ENCODE measurements at regions not wholly inside any gene's neighbourhood (a gene's known extent, or its start where the extent isn't known, plus 50 kb on each side); places are given as distances from the start of the nearest gene placed in this dataset.

DNA sequence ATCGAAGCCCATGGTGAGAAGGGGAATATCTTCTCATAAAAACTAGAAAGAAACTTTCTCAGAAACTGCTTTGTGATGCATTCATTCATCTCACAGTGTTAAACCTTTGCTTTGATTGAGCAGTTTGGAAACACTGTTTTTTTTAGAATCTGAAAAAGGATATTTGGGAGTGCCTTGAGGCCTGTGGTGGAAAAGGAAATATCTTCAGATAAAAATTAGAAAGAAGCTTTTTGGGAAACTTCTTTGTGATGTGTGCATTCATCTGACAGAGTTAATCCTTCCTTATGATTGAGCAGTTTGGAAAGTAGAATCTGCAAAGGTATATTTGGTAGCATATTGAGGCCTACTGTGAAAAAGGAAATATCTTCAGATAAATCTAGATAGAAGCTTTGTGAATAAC is 1594.9 kb downstream of the UQCRFS1 start:
- Histone ChIP-seq H3F3A (ENCODE audit: insufficient read depth, low read depth) (no peaks in the 10 kb centered on the region), H3K27me3 (ENCODE audit: insufficient read depth, low read depth) (no peaks in the 10 kb centered on the region), H3K4me3 (no peak overlapping the region), H3K27ac (no peak overlapping the region), H3K36me3 (ENCODE audit: low read depth) (no peaks in the 10 kb centered on the region), H3K79me2 (ENCODE audit: low read depth) (no peaks in the 10 kb centered on the region), H2AFZ (no peak overlapping the region), H3K9me2 (ENCODE audit: insufficient read depth) (no peaks in the 10 kb centered on the region), H4K20me1 (ENCODE audit: insufficient read depth) (no peaks in the 10 kb centered on the region), H3K9me3 (ENCODE audit: insufficient read depth, low read depth) (peaks cover 9% of the 10 kb centered on the region; the same call in 1 of the 2 replicates), H3K4me1 (replicated peaks; ENCODE audit: insufficient read depth) (no peaks in the 10 kb centered on the region), H3K4me2 (no peak overlapping the region)
- POLR2A ChIA-PET (ENCODE audit: unreplicated experiment): no interaction called here
- intact Hi-C loops (cut with micrococcal nuclease; ENCODE audit: unreplicated experiment): no loop called here
- DNase-seq: no peak
- BruUV-seq (replicated peaks): no TSS peak
- CTCF ChIA-PET: no interaction called here
- TF ChIP-seq EZH2 (IDR thresholded peaks at IDR 0.05; ENCODE audit: low read depth): no peak
- TF ChIP-seq, protein P1, sequence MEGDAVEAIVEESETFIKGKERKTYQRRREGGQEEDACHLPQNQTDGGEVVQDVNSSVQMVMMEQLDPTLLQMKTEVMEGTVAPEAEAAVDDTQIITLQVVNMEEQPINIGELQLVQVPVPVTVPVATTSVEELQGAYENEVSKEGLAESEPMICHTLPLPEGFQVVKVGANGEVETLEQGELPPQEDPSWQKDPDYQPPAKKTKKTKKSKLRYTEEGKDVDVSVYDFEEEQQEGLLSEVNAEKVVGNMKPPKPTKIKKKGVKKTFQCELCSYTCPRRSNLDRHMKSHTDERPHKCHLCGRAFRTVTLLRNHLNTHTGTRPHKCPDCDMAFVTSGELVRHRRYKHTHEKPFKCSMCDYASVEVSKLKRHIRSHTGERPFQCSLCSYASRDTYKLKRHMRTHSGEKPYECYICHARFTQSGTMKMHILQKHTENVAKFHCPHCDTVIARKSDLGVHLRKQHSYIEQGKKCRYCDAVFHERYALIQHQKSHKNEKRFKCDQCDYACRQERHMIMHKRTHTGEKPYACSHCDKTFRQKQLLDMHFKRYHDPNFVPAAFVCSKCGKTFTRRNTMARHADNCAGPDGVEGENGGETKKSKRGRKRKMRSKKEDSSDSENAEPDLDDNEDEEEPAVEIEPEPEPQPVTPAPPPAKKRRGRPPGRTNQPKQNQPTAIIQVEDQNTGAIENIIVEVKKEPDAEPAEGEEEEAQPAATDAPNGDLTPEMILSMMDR (conservative IDR thresholded peaks at IDR 0.05): no peak

DNA sequence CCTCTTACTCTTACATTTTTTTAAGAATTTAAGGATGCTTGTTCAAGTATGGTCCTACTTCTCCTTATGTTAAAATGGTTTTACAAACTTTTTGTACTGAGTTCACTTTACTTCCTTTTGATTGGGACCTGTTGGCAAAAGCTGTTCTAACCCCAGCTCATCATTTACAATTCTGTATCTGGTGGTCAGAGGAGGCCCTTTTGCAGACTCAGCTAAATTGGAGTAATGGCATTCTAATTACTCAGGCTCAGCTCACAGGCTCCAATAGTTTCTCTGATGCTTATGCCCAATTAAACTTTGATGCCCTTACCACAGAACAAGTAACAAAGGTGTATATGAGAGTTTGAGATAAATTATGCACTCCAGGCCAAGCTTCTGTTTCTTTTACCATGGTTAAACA is 1632.0 kb downstream of the UQCRFS1 start:
- Histone ChIP-seq H3F3A (ENCODE audit: insufficient read depth, low read depth) (no peaks in the 10 kb centered on the region), H3K79me2 (ENCODE audit: low read depth) (no peaks in the 10 kb centered on the region), H4K20me1 (ENCODE audit: insufficient read depth) (no peaks in the 10 kb centered on the region), H3K9me2 (ENCODE audit: insufficient read depth) (no peaks in the 10 kb centered on the region), H3K4me2 (no peak overlapping the region), H3K36me3 (ENCODE audit: low read depth) (no peaks in the 10 kb centered on the region), H3K4me3 (no peak overlapping the region), H3K4me1 (replicated peaks; ENCODE audit: insufficient read depth) (no peaks in the 10 kb centered on the region), H3K27me3 (ENCODE audit: insufficient read depth, low read depth) (no peaks in the 10 kb centered on the region), H3K27ac (no peak overlapping the region), H3K9me3 (ENCODE audit: insufficient read depth, low read depth) (no peaks in the 10 kb centered on the region; the same call in 1 of the 2 replicates), H2AFZ (no peak overlapping the region)
- ChIA-PET CTCF (no interaction called here), POLR2A (ENCODE audit: unreplicated experiment) (no interaction called here)
- no TSS peak for BruUV-seq (replicated peaks)
- no peak for DNase-seq
- intact Hi-C loops (cut with micrococcal nuclease; ENCODE audit: unreplicated experiment): no loop called here
- no peak for TF ChIP-seq EZH2 (IDR thresholded peaks at IDR 0.05; ENCODE audit: low read depth)
- TF ChIP-seq, protein P1 (conservative IDR thresholded peaks at IDR 0.05): no peak

Measured in PC-9 (cell line).